ENCODE measurements at regions not wholly inside any gene's neighbourhood (a gene's known extent, or its start where the extent isn't known, plus 50 kb on each side); places are given as distances from the start of the nearest gene placed in this dataset.

- DNase-seq (ENCODE audit: low read depth in 1 of 2, low spot score in 1 of 2), result no peak
- no peak for TF ChIP-seq REST (IDR thresholded peaks at IDR 0.05)
- TF ChIP-seq HOXB5 (CRISPR knock-in tag; IDR thresholded peaks at IDR 0.05), result no peak
- no peak for TF ChIP-seq FOXS1 (CRISPR knock-in tag; IDR thresholded peaks at IDR 0.05)
- TF ChIP-seq RCOR1 (IDR thresholded peaks at IDR 0.05; ENCODE audit: low read depth, low read length), result no peak
- ChIA-PET CTCF (interaction anchor here (0.9 to 2.8 kb wide), 3 partner anchors 8 to 88 kb away, joined by 3 to 12 read pairs (median 7); no protein-coding TSS in a partner anchor), POLR2A (no interaction called here)
- Histone ChIP-seq H3K4me3 (no peak overlapping the region), H3K9me3 (peaks cover 4% of the 10 kb centered on the region; the same call in 2 of the 3 replicates), H3K27ac (no peak overlapping the region), H3K4me2 (no peak overlapping the region), H3K4me1 (no peaks in the 10 kb centered on the region)
- no peak for FAIRE-seq
- 41% methylated on average over 12 of the region's 12 CpGs for WGBS (ENCODE audit: missing lambda C conversion rate)
- no peak for ATAC-seq
Measured at GRCh38 chr5:135654761-135655467, 76.1 kb upstream of the CXCL14 start.

- no peak overlapping the region for H3K4me2 ChIP-seq
- FAIRE-seq (no peak), ATAC-seq (no peak), DNase-seq (ENCODE audit: low read depth in 1 of 2, low spot score in 1 of 2) (no peak)
- H3K27ac ChIP-seq, result no peak overlapping the region
- ChIA-PET POLR2A (no interaction called here), CTCF (interaction anchor here (0.6 to 1.3 kb wide), 3 partner anchors 33 to 84 kb away, joined by 3 to 5 read pairs (median 4); no protein-coding TSS in a partner anchor)
- TF ChIP-seq TFCP2L1 (CRISPR knock-in tag; IDR thresholded peaks at IDR 0.05) (no peak), POLR2A (IDR thresholded peaks at IDR 0.05; ENCODE audit: low read length) (no peak), EHMT2 (IDR thresholded peaks at IDR 0.05; ENCODE audit: low read depth) (no peak), SREBF2 (IDR thresholded peaks at IDR 0.05) (no peak), BHLHE40 (IDR thresholded peaks at IDR 0.05; ENCODE audit: low read depth, low read length) (no peak), ZNF302 (CRISPR knock-in tag; IDR thresholded peaks at IDR 0.05) (no peak), ZC3H11A (IDR thresholded peaks at IDR 0.05) (no peak), HES2 (IDR thresholded peaks at IDR 0.05) (no peak), RCOR1 (IDR thresholded peaks at IDR 0.05; ENCODE audit: low read depth, low read length) (no peak), CHD4 (IDR thresholded peaks at IDR 0.05; ENCODE audit: borderline replicate concordance) (no peak), ELK1 (IDR thresholded peaks at IDR 0.05; ENCODE audit: low read depth, low read length) (no peak), NPAS2 (CRISPR knock-in tag; IDR thresholded peaks at IDR 0.05; ENCODE audit: borderline replicate concordance) (no peak), HOXB13 (CRISPR knock-in tag; IDR thresholded peaks at IDR 0.05; ENCODE audit: low read depth) (no peak)
- H3K9me3 ChIP-seq, result no peaks in the 10 kb centered on the region
- H3K4me3 ChIP-seq, result no peak overlapping the region
- no peaks in the 10 kb centered on the region for H3K4me1 ChIP-seq
Measured at GRCh38 chr5:135651156-135651555, 72.4 kb upstream of the CXCL14 start.

- no peaks in the 10 kb centered on the region for H3K9me3 ChIP-seq
- ATAC-seq, result no peak
- H3K4me1 ChIP-seq, result no peaks in the 10 kb centered on the region
- no peak overlapping the region for H3K27ac ChIP-seq
- DNase-seq (ENCODE audit: low read depth in 1 of 2, low spot score in 1 of 2), result no peak
- no peak overlapping the region for H3K4me2 ChIP-seq
- no peak overlapping the region for H3K4me3 ChIP-seq
- no peak for FAIRE-seq
- WGBS (ENCODE audit: missing lambda C conversion rate), result 8% methylated on average over 2 of the region's 2 CpGs
- CTCF ChIA-PET, result interaction anchor here (1.2 to 1.3 kb wide), 3 partner anchors 11 to 83 kb away, joined by 3 to 5 read pairs (median 4); no protein-coding TSS in a partner anchor
- POLR2A ChIA-PET, result no interaction called here
- no peak for TF ChIP-seq MYC (IDR thresholded peaks at IDR 0.05; ENCODE audit: borderline replicate concordance, low read length)
Measured at GRCh38 chr5:135650081-135650480, 71.3 kb upstream of the CXCL14 start.

All from A549 (cell line).